Uterus (tissue), 3 donors: ENCODE measurements at regions not wholly inside any gene's neighbourhood (a gene's known extent, or its start where the extent isn't known, plus 50 kb on each side); places are given as distances from the start of the nearest gene placed in this dataset.

ENCODE experiments used
- DNase-seq, 2 donors: peaks; one replicate each; pipeline ENCODE4 v3.0.0-alpha.2; 2019 to 2020
- H3K27ac ChIP-seq, 2 donors: fragments of 200-600 bp; sonication (generic); 1 replicate in 1 of 2; 2 replicates in 1 of 2; pipeline ENCODE4 v1.5.1; 2016 to 2018
- H3K27me3 ChIP-seq, 2 donors: fragments of 200-600 bp; sonication (generic); one replicate each; pipeline ENCODE4 v1.5.1; 2018 to 2019; ENCODE audit warnings: control low read depth in 1 of 2
- H3K36me3 ChIP-seq, 2 donors: fragments of 200-600 bp; sonication (generic); one replicate each; pipeline ENCODE4 v1.5.1; 2019; ENCODE audit warnings: control low read depth in 1 of 2
- H3K4me1 ChIP-seq, 2 donors: fragments of 200-600 bp; sonication (generic); one replicate each; pipeline ENCODE4 v1.5.1; 2018 to 2019; ENCODE audit warnings: control low read depth in 1 of 2
- H3K4me3 ChIP-seq, 2 donors: fragments of 200-600 bp; sonication (generic); 1 replicate in 1 of 2; 2 replicates in 1 of 2; pipeline ENCODE4 v1.5.1; 2018 to 2019; ENCODE audit warnings: mild to moderate bottlenecking in 1 of 2
- H3K9me3 ChIP-seq, 2 donors: fragments of 200-600 bp; sonication (generic); one replicate each; pipeline ENCODE4 v1.5.1; 2019; ENCODE audit warnings: control low read depth in 1 of 2
- CTCF ChIP-seq, 4 experiments: fragments of 200-600 bp in 2 of 4; fragments of 450-650 bp in 2 of 4; sonication (generic) in 2 of 4; IDR thresholded peaks; one replicate each; pipeline ENCODE4 v1.5.1; 2016 to 2019; ENCODE audit warnings: antibody characterized with exemption in 4 of 4, mild to moderate bottlenecking in 2 of 4, moderate library complexity in 1 of 4
- POLR2A ChIP-seq, 2 donors: fragments of 450-650 bp; IDR thresholded peaks; one replicate each; pipeline ENCODE4 v1.6.1; 2016; ENCODE audit warnings: antibody characterized with exemption in 2 of 2, mild to moderate bottlenecking in 1 of 2, moderate library complexity in 1 of 2
- intact Hi-C: fragments of 100-400 bp; cut with DNase I; formaldehyde crosslinking; loops from one replicate; pipeline ENCODE4 v1.15.1; 2023; ENCODE audit warnings: low total_unique reads
- donor health status: DM: yes; HTN: yes; CAD: no.

- H3K27ac ChIP-seq = no peak overlapping the region
- no peaks in the 10 kb centered on the region for H3K36me3 ChIP-seq
- H3K27me3 ChIP-seq = no peaks in the 10 kb centered on the region
- no peaks in the 10 kb centered on the region for H3K4me1 ChIP-seq
- TF ChIP-seq POLR2A (IDR thresholded peaks at IDR 0.05) (no peak), CTCF (IDR thresholded peaks at IDR 0.05) (no peak)
- no peak overlapping the region for H3K4me3 ChIP-seq
- DNase-seq = no peak
- intact Hi-C loops = no loop called here
- H3K9me3 ChIP-seq = no peaks in the 10 kb centered on the region
Observed at GRCh38 chr18:44227501-44227900, 453.2 kb upstream of the SETBP1 start.

DNA sequence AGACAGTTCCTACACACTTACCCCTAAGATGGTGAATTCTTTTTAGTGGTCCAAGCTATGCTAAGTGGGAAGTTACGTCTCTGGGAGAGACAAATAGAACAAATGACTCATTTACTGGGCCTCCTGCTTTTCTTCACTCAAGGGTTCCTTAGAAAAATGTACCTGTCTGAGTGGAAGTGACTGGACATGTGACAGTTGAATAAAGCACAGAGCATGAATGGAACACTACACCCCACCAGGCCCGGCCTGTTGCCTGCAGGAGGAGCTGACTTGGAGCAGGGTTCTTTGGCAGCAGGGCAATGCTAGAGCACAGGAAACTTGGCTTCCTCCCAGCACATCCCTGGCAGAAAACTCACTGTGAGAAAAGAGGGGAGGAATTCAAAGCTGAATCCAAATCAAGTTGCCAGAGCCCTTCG lies 451.0 kb upstream of the SETBP1 start:
- Histone ChIP-seq H3K27ac (peak overlapping the region; percentile 18 to 62), H3K36me3 (no peaks in the 10 kb centered on the region), H3K4me1 (no peaks in the 10 kb centered on the region), H3K9me3 (no peaks in the 10 kb centered on the region), H3K4me3 (no peak overlapping the region), H3K27me3 (no peaks in the 10 kb centered on the region)
- TF ChIP-seq CTCF (IDR thresholded peaks at IDR 0.05) = no peak
- TF ChIP-seq POLR2A (IDR thresholded peaks at IDR 0.05) = no peak
- peak; percentile 80 to 82 for DNase-seq
- intact Hi-C loops = no loop called here

- TF ChIP-seq POLR2A (IDR thresholded peaks at IDR 0.05) (no peak), CTCF (IDR thresholded peaks at IDR 0.05) (no peak)
- Histone ChIP-seq H3K4me3 (no peak overlapping the region), H3K9me3 (no peaks in the 10 kb centered on the region), H3K27ac (peak overlapping the region in 1 of 2 donors; percentile 19), H3K27me3 (no peaks in the 10 kb centered on the region), H3K4me1 (no peaks in the 10 kb centered on the region), H3K36me3 (no peaks in the 10 kb centered on the region)
- DNase-seq = no peak
- intact Hi-C loops = no loop called here
Observed at GRCh38 chr18:44231936-44232335, 448.8 kb upstream of the SETBP1 start.

DNA sequence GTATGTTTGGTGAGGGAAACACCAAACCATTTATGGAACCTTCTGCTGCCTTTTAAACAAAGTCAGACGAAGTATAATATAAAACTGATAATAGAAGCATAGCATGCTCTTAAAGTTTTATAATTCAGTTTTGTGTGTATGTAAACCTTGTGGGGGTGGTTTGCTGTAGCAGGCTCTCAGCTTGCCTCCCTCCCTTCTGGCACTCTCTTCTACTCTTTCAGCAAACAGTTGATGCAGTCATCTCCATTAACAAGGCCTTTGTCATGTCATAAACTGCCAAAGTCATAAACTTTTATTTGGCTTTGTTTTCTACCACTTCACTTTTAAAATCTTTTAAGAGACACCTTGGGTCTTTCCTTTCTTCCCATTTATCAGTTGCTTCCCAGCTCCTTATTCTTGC lies 448.2 kb upstream of the SETBP1 start:
- peak overlapping the region in 1 of 2 donors; percentile 19 for H3K27ac ChIP-seq
- no peak for DNase-seq
- no peaks in the 10 kb centered on the region for H3K36me3 ChIP-seq
- H3K9me3 ChIP-seq = no peaks in the 10 kb centered on the region
- no peaks in the 10 kb centered on the region for H3K4me1 ChIP-seq
- TF ChIP-seq POLR2A (IDR thresholded peaks at IDR 0.05) (no peak), CTCF (IDR thresholded peaks at IDR 0.05) (no peak)
- H3K4me3 ChIP-seq = no peak overlapping the region
- H3K27me3 ChIP-seq = no peaks in the 10 kb centered on the region
- intact Hi-C loops = no loop called here

GRCh38 chr18:44238454-44238853 lies 442.2 kb upstream of the SETBP1 start:
- Histone ChIP-seq H3K27me3 (no peaks in the 10 kb centered on the region), H3K9me3 (no peaks in the 10 kb centered on the region), H3K4me3 (no peak overlapping the region), H3K36me3 (no peaks in the 10 kb centered on the region), H3K4me1 (no peaks in the 10 kb centered on the region), H3K27ac (no peak overlapping the region)
- DNase-seq = no peak
- intact Hi-C loops = no loop called here
- TF ChIP-seq POLR2A (IDR thresholded peaks at IDR 0.05) (no peak), CTCF (IDR thresholded peaks at IDR 0.05) (no peak)
